Osteocyte (in vitro differentiated cells): ENCODE measurements at regions not wholly inside any gene's neighbourhood (a gene's known extent, or its start where the extent isn't known, plus 50 kb on each side); places are given as distances from the start of the nearest gene placed in this dataset.

Experiments used
- DNase-seq: peaks from one replicate; pipeline ENCODE4 v3.0.0; 2021; ENCODE audit warnings: mixed read lengths; ENCODE audit not compliant: unreplicated experiment; ENCODE audit errors: extremely low spot score
- H3K27ac Mint-ChIP-seq: one replicate; pipeline ENCODE4 v1.8.0; 2021; ENCODE audit warnings: mild to moderate bottlenecking, mixed read lengths; ENCODE audit not compliant: unreplicated experiment
- H3K27me3 Mint-ChIP-seq: one replicate; pipeline ENCODE4 v1.8.0; 2021; ENCODE audit warnings: mixed read lengths; ENCODE audit not compliant: unreplicated experiment
- H3K36me3 Mint-ChIP-seq: one replicate; pipeline ENCODE4 v1.8.0; 2021; ENCODE audit warnings: mixed read lengths; ENCODE audit not compliant: unreplicated experiment
- H3K4me1 Mint-ChIP-seq: one replicate; pipeline ENCODE4 v1.8.0; 2021; ENCODE audit warnings: mixed read lengths; ENCODE audit not compliant: unreplicated experiment
- H3K4me3 Mint-ChIP-seq: one replicate; pipeline ENCODE4 v1.8.0; 2021; ENCODE audit warnings: mild to moderate bottlenecking, moderate library complexity, mixed read lengths; ENCODE audit not compliant: unreplicated experiment
- H3K9me3 Mint-ChIP-seq: one replicate; pipeline ENCODE4 v1.8.0; 2021; ENCODE audit warnings: mixed read lengths; ENCODE audit not compliant: unreplicated experiment
- CTCF ChIP-seq: fragments of 200-600 bp; sonication (generic); IDR thresholded peaks from 2 replicates; pipeline ENCODE4 v1.5.0; 2021; ENCODE audit warnings: antibody characterized with exemption, mild to moderate bottlenecking, moderate library complexity

- DNase-seq, result no peak
- Mint-ChIP-seq H3K27me3 (no peaks in the 10 kb centered on the region), H3K27ac (no peak overlapping the region), H3K36me3 (no peaks in the 10 kb centered on the region), H3K4me3 (no peak overlapping the region), H3K4me1 (peaks cover 26% of the 10 kb centered on the region), H3K9me3 (no peaks in the 10 kb centered on the region)
- TF ChIP-seq CTCF, result no peak
These were observed 477.5 kb upstream of the SEMA3D start for GRCh38 chr7:85664341-85664740.

- H3K4me3 Mint-ChIP-seq, result no peak overlapping the region
- no peaks in the 10 kb centered on the region for H3K9me3 Mint-ChIP-seq
- no peaks in the 10 kb centered on the region for H3K36me3 Mint-ChIP-seq
These were observed 472.5 kb upstream of the SEMA3D start for GRCh38 chr7:85659364-85659763.

GRCh38 chr7:85655252-85655651, 468.4 kb upstream of the SEMA3D start:
- Mint-ChIP-seq H3K36me3 (no peaks in the 10 kb centered on the region), H3K27ac (no peak overlapping the region), H3K4me3 (no peak overlapping the region), H3K9me3 (no peaks in the 10 kb centered on the region), H3K27me3 (no peaks in the 10 kb centered on the region), H3K4me1 (peaks cover 3% of the 10 kb centered on the region)
- TF ChIP-seq CTCF, result no peak
- DNase-seq, result no peak

More at GRCh38 chr7:85659364-85659763, 472.5 kb upstream of the SEMA3D start:
- Mint-ChIP-seq H3K27me3 (no peaks in the 10 kb centered on the region), H3K27ac (no peak overlapping the region), H3K4me1 (no peaks in the 10 kb centered on the region)
- no peak for DNase-seq
- no peak for TF ChIP-seq CTCF

GRCh38 chr7:85644272-85644671, 457.4 kb upstream of the SEMA3D start:
- H3K36me3 Mint-ChIP-seq, result no peaks in the 10 kb centered on the region
- H3K9me3 Mint-ChIP-seq, result no peaks in the 10 kb centered on the region
- no peak overlapping the region for H3K27ac Mint-ChIP-seq
- H3K4me1 Mint-ChIP-seq, result peaks cover 5% of the 10 kb centered on the region
- no peak overlapping the region for H3K4me3 Mint-ChIP-seq
- H3K27me3 Mint-ChIP-seq, result no peaks in the 10 kb centered on the region
- no peak for DNase-seq
- no peak for TF ChIP-seq CTCF

DNA sequence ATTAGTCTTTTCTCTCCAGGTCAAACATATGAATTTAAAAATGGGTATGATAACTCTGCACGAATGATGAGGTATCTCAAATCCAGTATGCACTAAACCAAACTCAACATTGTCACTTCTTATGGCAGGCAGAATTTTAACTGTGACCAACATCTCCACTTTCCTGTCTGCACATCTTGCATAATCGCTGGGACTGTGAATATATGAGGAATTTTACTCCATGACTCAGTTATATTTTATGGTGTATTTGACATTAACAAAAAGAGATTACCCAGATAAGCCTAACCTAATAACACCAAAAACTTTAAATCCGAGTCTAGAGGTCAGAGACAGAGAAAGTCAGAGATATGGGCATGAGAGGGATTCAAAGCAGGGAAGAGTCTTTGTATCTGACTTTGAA, 454.5 kb upstream of the SEMA3D start:
- H3K36me3 Mint-ChIP-seq, result no peaks in the 10 kb centered on the region
- DNase-seq, result no peak
- H3K4me1 Mint-ChIP-seq, result peaks cover 10% of the 10 kb centered on the region
- no peaks in the 10 kb centered on the region for H3K27me3 Mint-ChIP-seq
- TF ChIP-seq CTCF, result no peak
- H3K27ac Mint-ChIP-seq, result no peak overlapping the region
- no peaks in the 10 kb centered on the region for H3K9me3 Mint-ChIP-seq
- no peak overlapping the region for H3K4me3 Mint-ChIP-seq
